ENCODE measurements at regions not wholly inside any gene's neighbourhood (a gene's known extent, or its start where the extent isn't known, plus 50 kb on each side); places are given as distances from the start of the nearest gene placed in this dataset.

DNA sequence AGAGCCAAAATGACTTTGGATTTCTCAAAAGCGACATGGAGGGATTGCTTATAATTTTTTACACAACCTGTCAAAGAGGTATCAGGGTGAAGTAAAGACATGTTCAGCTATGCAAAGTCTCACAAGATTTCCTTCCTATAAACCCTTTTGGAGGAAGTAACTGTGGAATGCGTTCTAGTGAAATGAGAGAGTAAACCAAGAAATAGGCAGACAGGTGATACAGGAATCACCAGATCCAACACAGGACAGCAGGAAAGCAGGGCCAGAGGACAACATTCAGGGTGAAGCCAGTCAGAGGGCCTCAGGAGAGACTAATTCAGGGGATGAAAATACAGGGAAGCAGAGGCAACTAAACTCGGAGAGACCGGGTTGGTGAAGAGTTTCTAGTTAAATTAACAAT, 90.4 kb upstream of the MTNR1B start:
- peaks cover 11% of the 10 kb centered on the region for H3K27me3 ChIP-seq (ENCODE audit: low read depth)
- H3K36me3 ChIP-seq, result no peaks in the 10 kb centered on the region
- DNase-seq, result no peak
- no peak overlapping the region for H3K27ac ChIP-seq (replicated peaks)
- TF ChIP-seq CTCF (IDR thresholded peaks at IDR 0.05; ENCODE audit: borderline replicate concordance), result no peak
- intact Hi-C loops (cut with micrococcal nuclease), result no loop called here
- no peak overlapping the region for H3K4me3 ChIP-seq
- H3K9me3 ChIP-seq (replicated peaks), result no peaks in the 10 kb centered on the region
- H3K4me1 ChIP-seq, result no peaks in the 10 kb centered on the region

- peaks cover 2% of the 10 kb centered on the region for H3K4me1 ChIP-seq
- H3K27ac ChIP-seq (replicated peaks), result no peak overlapping the region
- TF ChIP-seq CTCF (IDR thresholded peaks at IDR 0.05; ENCODE audit: borderline replicate concordance), result no peak
- H3K4me3 ChIP-seq, result no peak overlapping the region
- DNase-seq, result no peak
- peaks cover 4% of the 10 kb centered on the region for H3K27me3 ChIP-seq (ENCODE audit: low read depth)
- intact Hi-C loops (cut with micrococcal nuclease), result no loop called here
- H3K36me3 ChIP-seq, result no peaks in the 10 kb centered on the region
- no peaks in the 10 kb centered on the region for H3K9me3 ChIP-seq (replicated peaks)
Observed at GRCh38 chr11:92880381-92880780, 89.1 kb upstream of the MTNR1B start.

DNA sequence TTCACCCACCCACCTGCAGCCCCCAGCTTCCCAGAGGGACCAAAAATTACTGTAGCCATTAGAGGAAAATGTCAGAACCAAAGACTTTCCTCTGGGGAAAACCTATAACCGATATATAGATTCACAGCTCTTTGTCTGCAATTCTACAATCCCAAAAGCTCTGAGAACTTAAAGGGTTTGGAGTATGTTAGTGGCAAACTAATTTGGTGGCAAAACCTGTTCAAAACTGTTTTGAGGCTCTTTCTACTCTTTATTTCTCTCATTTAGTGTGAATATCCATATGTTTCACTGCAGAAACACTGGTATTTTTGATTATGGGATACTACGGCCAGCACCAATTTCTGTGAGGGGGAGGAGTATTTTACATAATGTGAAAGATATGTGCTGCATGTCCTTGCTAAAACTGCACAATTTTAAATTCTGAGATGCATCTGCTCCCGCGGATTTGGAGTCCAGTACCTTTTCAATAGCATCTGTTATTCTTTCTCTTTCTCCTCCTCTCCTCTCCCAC, 87.5 kb upstream of the MTNR1B start:
- Histone ChIP-seq H3K4me3 (no peak overlapping the region), H3K27ac (replicated peaks) (no peak overlapping the region), H3K4me1 (peaks cover 4% of the 10 kb centered on the region), H3K36me3 (no peaks in the 10 kb centered on the region), H3K9me3 (replicated peaks) (no peaks in the 10 kb centered on the region), H3K27me3 (ENCODE audit: low read depth) (peaks cover 3% of the 10 kb centered on the region)
- no peak for DNase-seq
- intact Hi-C loops (cut with micrococcal nuclease), result no loop called here
- no peak for TF ChIP-seq CTCF (IDR thresholded peaks at IDR 0.05; ENCODE audit: borderline replicate concordance)

DNA sequence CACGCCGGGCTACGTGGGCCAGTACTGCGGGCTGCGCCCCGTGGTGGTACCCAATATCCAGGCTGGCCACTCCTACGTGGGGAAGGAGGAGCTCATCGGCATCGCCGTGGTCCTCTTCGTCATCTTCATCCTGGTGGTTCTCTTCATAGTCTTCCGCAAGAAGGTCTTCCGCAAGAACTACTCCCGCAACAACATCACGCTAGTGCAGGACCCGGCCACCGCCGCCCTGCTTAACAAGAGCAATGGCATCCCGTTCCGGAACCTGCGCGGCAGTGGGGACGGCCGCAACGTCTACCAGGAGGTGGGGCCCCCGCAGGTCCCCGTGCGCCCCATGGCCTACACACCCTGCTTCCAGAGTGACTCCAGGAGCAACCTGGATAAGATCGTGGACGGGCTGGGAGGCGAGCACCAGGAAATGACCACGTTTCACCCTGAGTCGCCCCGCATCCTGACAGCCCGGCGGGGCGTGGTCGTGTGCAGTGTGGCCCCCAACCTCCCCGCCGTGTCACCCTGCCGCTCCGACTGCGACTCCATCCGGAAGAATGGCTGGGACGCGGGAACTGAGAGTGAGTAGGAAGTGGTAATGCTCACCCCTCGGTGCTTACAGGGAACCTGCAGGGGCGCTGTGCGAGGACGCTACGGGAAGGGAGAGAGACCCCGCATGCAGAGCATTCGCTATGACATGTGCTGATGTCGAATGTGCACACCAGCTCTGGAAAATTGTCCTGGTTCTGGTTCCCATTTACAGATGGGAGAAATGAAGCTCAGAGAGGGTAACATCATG, 86.4 kb upstream of the MTNR1B start:
- peaks cover 4% of the 10 kb centered on the region for H3K4me1 ChIP-seq
- TF ChIP-seq CTCF (IDR thresholded peaks at IDR 0.05; ENCODE audit: borderline replicate concordance), result no peak
- H3K27me3 ChIP-seq (ENCODE audit: low read depth), result peaks cover 3% of the 10 kb centered on the region
- no peaks in the 10 kb centered on the region for H3K36me3 ChIP-seq
- H3K27ac ChIP-seq (replicated peaks), result no peak overlapping the region
- H3K4me3 ChIP-seq, result no peak overlapping the region
- intact Hi-C loops (cut with micrococcal nuclease), result no loop called here
- no peaks in the 10 kb centered on the region for H3K9me3 ChIP-seq (replicated peaks)
- no peak for DNase-seq

- Histone ChIP-seq H3K36me3 (no peaks in the 10 kb centered on the region), H3K4me1 (peaks cover 4% of the 10 kb centered on the region), H3K27me3 (ENCODE audit: low read depth) (no peaks in the 10 kb centered on the region), H3K9me3 (replicated peaks) (no peaks in the 10 kb centered on the region), H3K27ac (replicated peaks) (no peak overlapping the region), H3K4me3 (no peak overlapping the region)
- DNase-seq, result no peak
- intact Hi-C loops (cut with micrococcal nuclease), result no loop called here
- no peak for TF ChIP-seq CTCF (IDR thresholded peaks at IDR 0.05; ENCODE audit: borderline replicate concordance)
Observed at GRCh38 chr11:92885600-92885999, 83.9 kb upstream of the MTNR1B start.

Measured in left ventricle myocardium inferior (tissue), 1 donor.